ENCODE measurements at regions not wholly inside any gene's neighbourhood (a gene's known extent, or its start where the extent isn't known, plus 50 kb on each side); places are given as distances from the start of the nearest gene placed in this dataset.

- intact Hi-C loops (cut with micrococcal nuclease): no loop called here
- no peak overlapping the region for H3K4me3 Mint-ChIP-seq
These were observed 281.4 kb downstream of the CD83 start for GRCh38 chr6:14398953-14399352.

GRCh38 chr6:14399635-14400034 lies 282.1 kb downstream of the CD83 start:
- ChIA-PET POLR2A (no interaction called here), CTCF (no interaction called here)
- Histone ChIP-seq H3K27ac (ENCODE audit: low read depth, low read length) (no peak overlapping the region), H3K9me3 (ENCODE audit: control insufficient read depth in 2 of 3, low read length in 3 of 3) (no peaks in the 10 kb centered on the region), H3K36me3 (ENCODE audit: control insufficient read depth in 2 of 3, insufficient read depth in 3 of 3, low read length in 3 of 3) (no peaks in the 10 kb centered on the region), H3K4me1 (ENCODE audit: control insufficient read depth in 2 of 2, insufficient read depth in 2 of 2, low read length in 2 of 2) (no peaks in the 10 kb centered on the region), H3K27me3 (ENCODE audit: control insufficient read depth in 2 of 2, insufficient read depth in 2 of 2, low read length in 2 of 2) (no peaks in the 10 kb centered on the region), H3K4me3 (ENCODE audit: low read length) (no peak overlapping the region)
- H3K27me3 Mint-ChIP-seq: peaks cover 0 to 5% (median 3%) of the 10 kb centered on the region in 5 donors
- DNase-seq (no peak), ATAC-seq (no peak)
- H3K9me3 Mint-ChIP-seq: peaks cover 0 to 5% (median 0%) of the 10 kb centered on the region in 11 donors
- no peak overlapping the region for H3K4me3 Mint-ChIP-seq
- peaks cover 0 to 9% (median 0%) of the 10 kb centered on the region in 7 donors for H3K4me1 Mint-ChIP-seq
- intact Hi-C loops (cut with micrococcal nuclease): no loop called here
- no peak overlapping the region for H3K27ac Mint-ChIP-seq
- H3K36me3 Mint-ChIP-seq: peaks cover 0 to 3% (median 0%) of the 10 kb centered on the region in 5 donors

More at GRCh38 chr6:14398953-14399352, 281.4 kb downstream of the CD83 start:
- Histone ChIP-seq H3K9me3 (ENCODE audit: control insufficient read depth in 2 of 3, low read length in 3 of 3) (no peaks in the 10 kb centered on the region), H3K36me3 (ENCODE audit: control insufficient read depth in 2 of 3, insufficient read depth in 3 of 3, low read length in 3 of 3) (no peaks in the 10 kb centered on the region), H3K27me3 (ENCODE audit: control insufficient read depth in 2 of 2, insufficient read depth in 2 of 2, low read length in 2 of 2) (no peaks in the 10 kb centered on the region), H3K4me3 (ENCODE audit: low read length) (no peak overlapping the region), H3K4me1 (ENCODE audit: control insufficient read depth in 2 of 2, insufficient read depth in 2 of 2, low read length in 2 of 2) (no peaks in the 10 kb centered on the region), H3K27ac (ENCODE audit: low read depth, low read length) (no peak overlapping the region)
- Mint-ChIP-seq H3K36me3 (peaks cover 0 to 2% (median 0%) of the 10 kb centered on the region in 5 donors), H3K9me3 (peaks cover 0 to 5% (median 0%) of the 10 kb centered on the region in 11 donors), H3K27ac (no peak overlapping the region), H3K4me1 (peaks cover 0 to 9% (median 0%) of the 10 kb centered on the region in 7 donors), H3K27me3 (peaks cover 0 to 5% (median 3%) of the 10 kb centered on the region in 5 donors)
- ChIA-PET POLR2A (no interaction called here), CTCF (no interaction called here)
- no peak for ATAC-seq
- no peak for DNase-seq

- H3K27me3 ChIP-seq (ENCODE audit: control insufficient read depth in 2 of 2, insufficient read depth in 2 of 2, low read length in 2 of 2): no peaks in the 10 kb centered on the region
- Mint-ChIP-seq H3K27me3 (peaks cover 0 to 5% (median 3%) of the 10 kb centered on the region in 5 donors), H3K4me1 (peaks cover 0 to 9% (median 0%) of the 10 kb centered on the region in 7 donors), H3K9me3 (peaks cover 0 to 5% (median 0%) of the 10 kb centered on the region in 11 donors), H3K4me3 (no peak overlapping the region), H3K36me3 (peaks cover 0 to 3% (median 0%) of the 10 kb centered on the region in 5 donors), H3K27ac (peak overlapping the region in 1 of 9 donors; percentile 43)
- CTCF ChIA-PET: interaction anchor here (0.6 kb wide), 1 partner anchor 512 kb away, joined by 3 read pairs; no protein-coding TSS in a partner anchor
- ATAC-seq (no peak), DNase-seq (no peak)
- no peaks in the 10 kb centered on the region for H3K9me3 ChIP-seq (ENCODE audit: control insufficient read depth in 2 of 3, low read length in 3 of 3)
- no peaks in the 10 kb centered on the region for H3K36me3 ChIP-seq (ENCODE audit: control insufficient read depth in 2 of 3, insufficient read depth in 3 of 3, low read length in 3 of 3)
- H3K4me1 ChIP-seq (ENCODE audit: control insufficient read depth in 2 of 2, insufficient read depth in 2 of 2, low read length in 2 of 2): no peaks in the 10 kb centered on the region
- no peak overlapping the region for H3K27ac ChIP-seq (ENCODE audit: low read depth, low read length)
- POLR2A ChIA-PET: no interaction called here
- intact Hi-C loops (cut with micrococcal nuclease): no loop called here
- H3K4me3 ChIP-seq (ENCODE audit: low read length): no peak overlapping the region
These were observed 283.7 kb downstream of the CD83 start for GRCh38 chr6:14401246-14401645.

GRCh38 chr6:14406614-14407331 lies 289.2 kb downstream of the CD83 start:
- Histone ChIP-seq H3K36me3 (ENCODE audit: control insufficient read depth in 2 of 3, insufficient read depth in 3 of 3, low read length in 3 of 3) (no peaks in the 10 kb centered on the region), H3K27ac (ENCODE audit: low read depth, low read length) (no peak overlapping the region), H3K27me3 (ENCODE audit: control insufficient read depth in 2 of 2, insufficient read depth in 2 of 2, low read length in 2 of 2) (no peaks in the 10 kb centered on the region), H3K4me1 (ENCODE audit: control insufficient read depth in 2 of 2, insufficient read depth in 2 of 2, low read length in 2 of 2) (no peaks in the 10 kb centered on the region), H3K9me3 (ENCODE audit: control insufficient read depth in 2 of 3, low read length in 3 of 3) (no peaks in the 10 kb centered on the region), H3K4me3 (ENCODE audit: low read length) (no peak overlapping the region)
- DNase-seq (no peak), ATAC-seq (no peak)
- intact Hi-C loops (cut with micrococcal nuclease): no loop called here
- H3K4me3 Mint-ChIP-seq: no peak overlapping the region
- H3K9me3 Mint-ChIP-seq: peaks cover 0 to 5% (median 0%) of the 10 kb centered on the region in 11 donors
- H3K4me1 Mint-ChIP-seq: peaks cover 0 to 2% (median 0%) of the 10 kb centered on the region in 7 donors
- H3K27ac Mint-ChIP-seq: peak overlapping the region in 1 of 9 donors; percentile 8
- POLR2A ChIA-PET: interaction anchor here (0.5 kb wide), 1 partner anchor 18 kb away, joined by 3 read pairs; no protein-coding TSS in a partner anchor
- CTCF ChIA-PET: no interaction called here
- peaks cover 0 to 3% (median 0%) of the 10 kb centered on the region in 5 donors for H3K36me3 Mint-ChIP-seq
- H3K27me3 Mint-ChIP-seq: no peaks in the 10 kb centered on the region

- no peaks in the 10 kb centered on the region for H3K9me3 Mint-ChIP-seq
- Histone ChIP-seq H3K36me3 (ENCODE audit: control insufficient read depth in 2 of 3, insufficient read depth in 3 of 3, low read length in 3 of 3) (no peaks in the 10 kb centered on the region), H3K4me3 (ENCODE audit: low read length) (no peak overlapping the region), H3K27ac (ENCODE audit: low read depth, low read length) (no peak overlapping the region), H3K4me1 (ENCODE audit: control insufficient read depth in 2 of 2, insufficient read depth in 2 of 2, low read length in 2 of 2) (no peaks in the 10 kb centered on the region), H3K27me3 (ENCODE audit: control insufficient read depth in 2 of 2, insufficient read depth in 2 of 2, low read length in 2 of 2) (no peaks in the 10 kb centered on the region), H3K9me3 (ENCODE audit: control insufficient read depth in 2 of 3, low read length in 3 of 3) (no peaks in the 10 kb centered on the region)
- no peak overlapping the region for H3K27ac Mint-ChIP-seq
- no peak overlapping the region for H3K4me3 Mint-ChIP-seq
- intact Hi-C loops (cut with micrococcal nuclease): no loop called here
- H3K27me3 Mint-ChIP-seq: no peaks in the 10 kb centered on the region
- CTCF ChIA-PET: no interaction called here
- POLR2A ChIA-PET: no interaction called here
- ATAC-seq (no peak), DNase-seq (no peak)
- peaks cover 0 to 3% (median 0%) of the 10 kb centered on the region in 5 donors for H3K36me3 Mint-ChIP-seq
- H3K4me1 Mint-ChIP-seq: peaks cover 0 to 2% (median 0%) of the 10 kb centered on the region in 7 donors
These were observed 290.9 kb downstream of the CD83 start for GRCh38 chr6:14408446-14408845.

GRCh38 chr6:14412026-14412425 lies 294.5 kb downstream of the CD83 start:
- H3K27ac Mint-ChIP-seq: no peak overlapping the region
- POLR2A ChIA-PET: no interaction called here
- CTCF ChIA-PET: no interaction called here

GRCh38 chr6:14415452-14415851 lies 297.9 kb downstream of the CD83 start:
- ATAC-seq (no peak), DNase-seq (no peak)
- ChIA-PET CTCF (no interaction called here), POLR2A (no interaction called here)
- H3K27ac ChIP-seq (ENCODE audit: low read depth, low read length): no peak overlapping the region
- H3K9me3 ChIP-seq (ENCODE audit: control insufficient read depth in 2 of 3, low read length in 3 of 3): no peaks in the 10 kb centered on the region
- no peak overlapping the region for H3K27ac Mint-ChIP-seq
- peaks cover 0 to 4% (median 0%) of the 10 kb centered on the region in 11 donors for H3K9me3 Mint-ChIP-seq
- no peaks in the 10 kb centered on the region for H3K36me3 ChIP-seq (ENCODE audit: control insufficient read depth in 2 of 3, insufficient read depth in 3 of 3, low read length in 3 of 3)
- H3K36me3 Mint-ChIP-seq: peaks cover 0 to 11% (median 0%) of the 10 kb centered on the region in 5 donors
- no peaks in the 10 kb centered on the region for H3K27me3 Mint-ChIP-seq
- H3K4me1 ChIP-seq (ENCODE audit: control insufficient read depth in 2 of 2, insufficient read depth in 2 of 2, low read length in 2 of 2): no peaks in the 10 kb centered on the region
- intact Hi-C loops (cut with micrococcal nuclease): no loop called here
- no peaks in the 10 kb centered on the region for H3K27me3 ChIP-seq (ENCODE audit: control insufficient read depth in 2 of 2, insufficient read depth in 2 of 2, low read length in 2 of 2)
- no peak overlapping the region for H3K4me3 ChIP-seq (ENCODE audit: low read length)
- H3K4me1 Mint-ChIP-seq: no peaks in the 10 kb centered on the region
- H3K4me3 Mint-ChIP-seq: no peak overlapping the region

More at GRCh38 chr6:14412026-14412425, 294.5 kb downstream of the CD83 start:
- no peaks in the 10 kb centered on the region for H3K27me3 ChIP-seq (ENCODE audit: control insufficient read depth in 2 of 2, insufficient read depth in 2 of 2, low read length in 2 of 2)
- Mint-ChIP-seq H3K36me3 (no peaks in the 10 kb centered on the region), H3K4me3 (no peak overlapping the region), H3K27me3 (no peaks in the 10 kb centered on the region), H3K4me1 (no peaks in the 10 kb centered on the region), H3K9me3 (peaks cover 0 to 3% (median 0%) of the 10 kb centered on the region in 11 donors)
- intact Hi-C loops (cut with micrococcal nuclease): no loop called here
- no peaks in the 10 kb centered on the region for H3K36me3 ChIP-seq (ENCODE audit: control insufficient read depth in 2 of 3, insufficient read depth in 3 of 3, low read length in 3 of 3)
- H3K9me3 ChIP-seq (ENCODE audit: control insufficient read depth in 2 of 3, low read length in 3 of 3): no peaks in the 10 kb centered on the region
- ATAC-seq (no peak), DNase-seq (no peak)
- no peaks in the 10 kb centered on the region for H3K4me1 ChIP-seq (ENCODE audit: control insufficient read depth in 2 of 2, insufficient read depth in 2 of 2, low read length in 2 of 2)
- H3K4me3 ChIP-seq (ENCODE audit: low read length): no peak overlapping the region
- H3K27ac ChIP-seq (ENCODE audit: low read depth, low read length): no peak overlapping the region

All from naive thymus-derived CD4-positive, alpha-beta T cell (primary cell).